ENCODE measurements at regions not wholly inside any gene's neighbourhood (a gene's known extent, or its start where the extent isn't known, plus 50 kb on each side); places are given as distances from the start of the nearest gene placed in this dataset.

DNA sequence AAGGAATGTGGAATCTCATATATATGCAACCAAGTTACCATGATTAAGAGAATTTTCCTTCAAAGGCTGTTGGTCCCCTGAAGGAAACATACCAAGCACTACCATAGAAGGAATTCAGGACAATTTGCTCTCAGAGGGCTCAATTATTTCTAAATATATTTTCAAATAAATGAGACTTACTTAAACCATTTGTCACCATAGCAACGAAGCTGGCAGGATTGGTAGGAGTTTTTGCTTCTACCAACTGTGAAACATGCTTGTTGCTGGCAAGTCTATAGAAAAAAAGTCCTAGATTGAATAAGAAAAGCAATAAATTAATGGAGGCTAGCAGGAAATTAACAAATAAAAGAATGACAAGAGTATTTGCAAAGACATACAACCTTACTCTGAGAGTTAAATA, 156.9 kb upstream of the NPSR1 start:
- Histone ChIP-seq H2BK120ac (ENCODE audit: low read depth, low read length, poor library complexity, severe bottlenecking) (no peak overlapping the region), H4K5ac (ENCODE audit: insufficient read length, low read depth, low read length) (no peak overlapping the region), H2AFZ (ENCODE audit: low read length) (no peak overlapping the region), H3K56ac (ENCODE audit: insufficient read length, low read depth, low read length) (no peak overlapping the region), H3K27me3 (ENCODE audit: insufficient read depth, low read length) (no peaks in the 10 kb centered on the region), H4K91ac (ENCODE audit: insufficient read length, low read depth, low read length) (no peak overlapping the region), H2BK5ac (ENCODE audit: insufficient read length, low read length) (no peak overlapping the region), H3K27ac (ENCODE audit: insufficient read length, low read depth, low read length) (no peak overlapping the region), H3K4me2 (ENCODE audit: insufficient read depth, insufficient read length, low read length) (no peak overlapping the region), H3K9me3 (ENCODE audit: control insufficient read depth, low read depth, low read length) (no peaks in the 10 kb centered on the region), H2BK12ac (ENCODE audit: insufficient read length, low read depth, low read length) (no peak overlapping the region), H3K14ac (ENCODE audit: insufficient read depth, low read length) (no peak overlapping the region), H3K4me1 (ENCODE audit: insufficient read depth, low read length) (no peaks in the 10 kb centered on the region), H2AK5ac (ENCODE audit: insufficient read length, low read length) (no peak overlapping the region), H4K20me1 (ENCODE audit: control insufficient read depth, insufficient read depth, insufficient read length) (no peaks in the 10 kb centered on the region), H4K8ac (replicated peaks; ENCODE audit: insufficient read length, low read depth, low read length) (no peak overlapping the region), H3K23ac (ENCODE audit: insufficient read length, low read depth, low read length) (no peak overlapping the region), H2BK15ac (ENCODE audit: low read depth, low read length) (no peak overlapping the region), H2BK20ac (ENCODE audit: low read depth, low read length, poor library complexity, severe bottlenecking) (no peak overlapping the region), H3T11ph (ENCODE audit: low read length) (no peak overlapping the region), H3K23me2 (ENCODE audit: insufficient read length, low read depth, low read length, poor library complexity, severe bottlenecking) (no peaks in the 10 kb centered on the region), H3K18ac (ENCODE audit: insufficient read length, low read depth, low read length) (no peak overlapping the region), H3K4ac (ENCODE audit: low read depth, low read length) (no peak overlapping the region), H3K79me2 (ENCODE audit: insufficient read depth, low read length) (no peaks in the 10 kb centered on the region), H3K79me1 (ENCODE audit: insufficient read depth, low read depth, low read length, poor library complexity, severe bottlenecking) (no peaks in the 10 kb centered on the region), H3K9ac (ENCODE audit: extremely low read depth, insufficient read length, low read length) (no peak overlapping the region)
- Mint-ChIP-seq H3K9me3 (peaks cover 2 to 5% of the 10 kb centered on the region in 2 experiments; a peak in 4 of 5 replicates), H3K27ac (no peak overlapping the region), H3K4me1 (peaks cover 18 to 22% of the 10 kb centered on the region in 2 experiments), H3K27me3 (ENCODE audit: low read depth) (no peaks in the 10 kb centered on the region; the same call in 1 of the 2 replicates), H3K4me3 (no peak overlapping the region), H3K36me3 (ENCODE audit: insufficient read depth in 1 of 3, low read depth in 3 of 3) (peaks cover 0 to 6% (median 4%) of the 10 kb centered on the region in 3 experiments; a peak in 3 of 7 replicates)
- TF ChIP-seq, protein P1, sequence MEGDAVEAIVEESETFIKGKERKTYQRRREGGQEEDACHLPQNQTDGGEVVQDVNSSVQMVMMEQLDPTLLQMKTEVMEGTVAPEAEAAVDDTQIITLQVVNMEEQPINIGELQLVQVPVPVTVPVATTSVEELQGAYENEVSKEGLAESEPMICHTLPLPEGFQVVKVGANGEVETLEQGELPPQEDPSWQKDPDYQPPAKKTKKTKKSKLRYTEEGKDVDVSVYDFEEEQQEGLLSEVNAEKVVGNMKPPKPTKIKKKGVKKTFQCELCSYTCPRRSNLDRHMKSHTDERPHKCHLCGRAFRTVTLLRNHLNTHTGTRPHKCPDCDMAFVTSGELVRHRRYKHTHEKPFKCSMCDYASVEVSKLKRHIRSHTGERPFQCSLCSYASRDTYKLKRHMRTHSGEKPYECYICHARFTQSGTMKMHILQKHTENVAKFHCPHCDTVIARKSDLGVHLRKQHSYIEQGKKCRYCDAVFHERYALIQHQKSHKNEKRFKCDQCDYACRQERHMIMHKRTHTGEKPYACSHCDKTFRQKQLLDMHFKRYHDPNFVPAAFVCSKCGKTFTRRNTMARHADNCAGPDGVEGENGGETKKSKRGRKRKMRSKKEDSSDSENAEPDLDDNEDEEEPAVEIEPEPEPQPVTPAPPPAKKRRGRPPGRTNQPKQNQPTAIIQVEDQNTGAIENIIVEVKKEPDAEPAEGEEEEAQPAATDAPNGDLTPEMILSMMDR (conservative IDR thresholded peaks at IDR 0.05) = no peak
- WGBS (ENCODE audit: extremely low coverage, insufficient read length, low lambda C conversion rate) = no CpG with 5 or more reads among the region's 1 CpG
- no peak for DNase-seq

Measured in H9 (cell line).